ENCODE measurements at regions not wholly inside any gene's neighbourhood (a gene's known extent, or its start where the extent isn't known, plus 50 kb on each side); places are given as distances from the start of the nearest gene placed in this dataset.

- no peak for DNase-seq (ENCODE audit: low read depth in 1 of 2, low spot score in 1 of 2)
- in situ Hi-C loops (cut with HindIII; ENCODE audit: low pct_unique_long_range_greater_than_20kb, low sequenced_read_pairs): no loop called here
- TF ChIP-seq JUND (IDR thresholded peaks at IDR 0.05; ENCODE audit: low read depth): no peak
Observed at GRCh38 chr2:239671471-239671870, 270.7 kb upstream of the HDAC4 start.

- no peak for TF ChIP-seq JUND (IDR thresholded peaks at IDR 0.05; ENCODE audit: low read depth)
- in situ Hi-C loops (cut with HindIII; ENCODE audit: low pct_unique_long_range_greater_than_20kb, low sequenced_read_pairs): no loop called here
- DNase-seq (ENCODE audit: low read depth in 1 of 2, low spot score in 1 of 2): no peak
Observed at GRCh38 chr2:239670463-239671120, 269.8 kb upstream of the HDAC4 start.

- DNase-seq (ENCODE audit: low read depth in 1 of 2, low spot score in 1 of 2): no peak
- in situ Hi-C loops (cut with HindIII; ENCODE audit: low pct_unique_long_range_greater_than_20kb, low sequenced_read_pairs): no loop called here
- TF ChIP-seq JUND (IDR thresholded peaks at IDR 0.05; ENCODE audit: low read depth): no peak
Observed at GRCh38 chr2:239669899-239670460, 269.2 kb upstream of the HDAC4 start.

- TF ChIP-seq JUND (IDR thresholded peaks at IDR 0.05; ENCODE audit: low read depth): no peak
- in situ Hi-C loops (cut with HindIII; ENCODE audit: low pct_unique_long_range_greater_than_20kb, low sequenced_read_pairs): no loop called here
- DNase-seq (ENCODE audit: low read depth in 1 of 2, low spot score in 1 of 2): no peak
Observed at GRCh38 chr2:239669181-239669898, 268.5 kb upstream of the HDAC4 start.

GRCh38 chr2:239668651-239669050 is 267.8 kb upstream of the HDAC4 start:
- TF ChIP-seq JUND (IDR thresholded peaks at IDR 0.05; ENCODE audit: low read depth): no peak
- no peak for DNase-seq (ENCODE audit: low read depth in 1 of 2, low spot score in 1 of 2)
- in situ Hi-C loops (cut with HindIII; ENCODE audit: low pct_unique_long_range_greater_than_20kb, low sequenced_read_pairs): no loop called here

- DNase-seq (ENCODE audit: low read depth in 1 of 2, low spot score in 1 of 2): no peak
- in situ Hi-C loops (cut with HindIII; ENCODE audit: low pct_unique_long_range_greater_than_20kb, low sequenced_read_pairs): no loop called here
- TF ChIP-seq JUND (IDR thresholded peaks at IDR 0.05; ENCODE audit: low read depth): no peak
Observed at GRCh38 chr2:239668042-239668441, 267.2 kb upstream of the HDAC4 start.

GRCh38 chr2:239667431-239667985 is 266.7 kb upstream of the HDAC4 start:
- in situ Hi-C loops (cut with HindIII; ENCODE audit: low pct_unique_long_range_greater_than_20kb, low sequenced_read_pairs): no loop called here
- DNase-seq (ENCODE audit: low read depth in 1 of 2, low spot score in 1 of 2): no peak
- no peak for TF ChIP-seq JUND (IDR thresholded peaks at IDR 0.05; ENCODE audit: low read depth)

GRCh38 chr2:239666855-239667376 is 266.1 kb upstream of the HDAC4 start:
- in situ Hi-C loops (cut with HindIII; ENCODE audit: low pct_unique_long_range_greater_than_20kb, low sequenced_read_pairs): no loop called here
- TF ChIP-seq JUND (IDR thresholded peaks at IDR 0.05; ENCODE audit: low read depth): no peak
- DNase-seq (ENCODE audit: low read depth in 1 of 2, low spot score in 1 of 2): no peak

GRCh38 chr2:239666053-239666854 is 265.4 kb upstream of the HDAC4 start:
- in situ Hi-C loops (cut with HindIII; ENCODE audit: low pct_unique_long_range_greater_than_20kb, low sequenced_read_pairs): no loop called here
- DNase-seq (ENCODE audit: low read depth in 1 of 2, low spot score in 1 of 2): no peak
- no peak for TF ChIP-seq JUND (IDR thresholded peaks at IDR 0.05; ENCODE audit: low read depth)

GRCh38 chr2:239664216-239664810 is 263.5 kb upstream of the HDAC4 start:
- in situ Hi-C loops (cut with HindIII; ENCODE audit: low pct_unique_long_range_greater_than_20kb, low sequenced_read_pairs): no loop called here
- no peak for DNase-seq (ENCODE audit: low read depth in 1 of 2, low spot score in 1 of 2)
- no peak for TF ChIP-seq JUND (IDR thresholded peaks at IDR 0.05; ENCODE audit: low read depth)

- in situ Hi-C loops (cut with HindIII; ENCODE audit: low pct_unique_long_range_greater_than_20kb, low sequenced_read_pairs): no loop called here
- TF ChIP-seq JUND (IDR thresholded peaks at IDR 0.05; ENCODE audit: low read depth): no peak
- DNase-seq (ENCODE audit: low read depth in 1 of 2, low spot score in 1 of 2): no peak
Observed at GRCh38 chr2:239663364-239663924, 262.6 kb upstream of the HDAC4 start.
